ENCODE measurements at regions not wholly inside any gene's neighbourhood (a gene's known extent, or its start where the extent isn't known, plus 50 kb on each side); places are given as distances from the start of the nearest gene placed in this dataset.

DNA sequence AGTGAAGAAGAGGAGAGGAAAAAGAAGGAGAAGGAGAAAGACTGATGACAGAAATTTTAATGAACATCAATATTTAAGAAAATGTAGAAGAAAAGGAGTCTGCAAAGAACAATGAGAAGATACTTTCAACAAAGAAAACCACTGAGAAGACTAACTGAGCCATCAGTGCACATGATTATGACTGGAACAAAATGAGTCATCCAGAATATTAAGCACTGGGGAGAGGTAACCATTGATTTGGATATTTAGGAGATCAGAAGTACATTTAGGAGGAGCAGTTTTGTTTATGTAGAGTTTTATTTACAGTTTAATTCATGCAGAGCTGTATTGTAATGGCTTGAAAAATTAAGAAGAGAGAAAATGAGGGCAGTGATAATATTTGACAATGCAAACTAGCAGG lies 159.1 kb downstream of the C12orf50 start:
- DNase-seq (no peak), ATAC-seq (no peak)
- intact Hi-C loops (cut with DNase I): no loop called here

DNA sequence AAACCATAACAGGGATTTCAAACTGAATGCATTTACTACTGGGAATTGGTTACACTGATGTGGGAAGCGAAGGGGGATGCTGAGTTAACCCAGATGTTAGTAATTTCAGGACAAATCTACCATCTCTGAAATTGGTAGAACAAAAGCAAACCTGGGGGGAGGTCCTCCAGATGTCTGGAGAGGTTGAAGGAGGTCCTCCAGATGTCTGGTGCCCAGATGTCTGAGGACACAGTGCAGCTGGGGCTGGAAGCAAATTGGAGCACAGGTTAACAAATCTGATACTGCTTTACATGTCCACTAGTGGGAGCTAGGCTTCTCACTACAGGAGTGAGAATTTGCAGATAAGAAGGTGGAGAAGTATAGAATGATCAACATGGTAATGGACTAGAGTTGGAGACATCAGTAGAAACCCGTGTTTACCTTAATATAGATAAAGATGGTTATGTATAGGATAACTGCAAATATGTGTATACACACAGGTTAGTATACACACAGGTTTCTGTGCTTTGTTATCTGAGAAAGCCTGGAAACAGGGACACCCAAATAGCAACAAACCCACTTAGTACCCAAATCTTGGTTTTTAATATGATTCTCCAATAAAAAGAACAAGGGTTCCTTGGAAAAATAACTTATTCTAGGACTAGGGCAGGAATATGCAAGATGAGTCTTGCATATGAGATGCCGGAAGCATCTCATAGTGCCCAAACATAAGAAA lies 162.5 kb downstream of the C12orf50 start:
- H3K4me3 ChIP-seq: no peak overlapping the region
- ATAC-seq (peak; percentile 44 to 66 (median 64)), DNase-seq (no peak)
- 55% methylated on average over 3 of the region's 3 CpGs for WGBS (ENCODE audit: insufficient coverage, low coverage, low lambda C conversion rate, missing lambda C conversion rate)
- peak; percentile 24 to 50 (median 32) for TF ChIP-seq CTCF (IDR thresholded peaks at IDR 0.05)
- TF ChIP-seq POLR2A (IDR thresholded peaks at IDR 0.05): no peak
- intact Hi-C loops (cut with DNase I): no loop called here
- no peaks in the 10 kb centered on the region for H3K36me3 ChIP-seq
- H3K27ac ChIP-seq: no peak overlapping the region
- no peaks in the 10 kb centered on the region for H3K27me3 ChIP-seq
- H3K9me3 ChIP-seq: no peaks in the 10 kb centered on the region
- no peaks in the 10 kb centered on the region for H3K4me1 ChIP-seq

More for the DNA sequence above, 159.1 kb downstream of the C12orf50 start:
- Histone ChIP-seq H3K27me3 (no peaks in the 10 kb centered on the region), H3K36me3 (no peaks in the 10 kb centered on the region), H3K4me1 (no peaks in the 10 kb centered on the region), H3K9me3 (no peaks in the 10 kb centered on the region), H3K4me3 (no peak overlapping the region), H3K27ac (no peak overlapping the region)
- no peak for TF ChIP-seq POLR2A (IDR thresholded peaks at IDR 0.05)
- no peak for TF ChIP-seq CTCF (IDR thresholded peaks at IDR 0.05)

DNA sequence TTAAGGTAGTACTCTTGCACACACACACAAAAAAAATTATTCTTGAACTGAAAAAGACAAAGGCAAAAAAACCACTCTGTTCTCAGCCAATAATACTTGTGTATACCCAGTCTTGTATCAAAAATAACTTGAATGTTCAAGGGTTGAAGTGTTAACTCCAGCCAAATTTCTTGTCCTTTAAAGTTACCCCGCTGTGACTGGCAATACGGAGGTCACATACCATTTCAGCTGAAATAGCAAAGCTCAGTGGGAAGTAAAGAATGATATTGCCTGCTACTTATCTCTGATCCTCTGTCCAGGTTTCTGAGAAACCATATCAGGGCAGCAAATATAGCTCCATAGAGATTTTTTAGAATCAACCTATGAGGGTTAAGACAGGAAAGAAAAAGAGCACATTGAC lies 167.4 kb downstream of the C12orf50 start:
- TF ChIP-seq POLR2A (IDR thresholded peaks at IDR 0.05): no peak
- TF ChIP-seq CTCF (IDR thresholded peaks at IDR 0.05): no peak
- DNase-seq (no peak), ATAC-seq (no peak)
- Histone ChIP-seq H3K27me3 (no peaks in the 10 kb centered on the region), H3K36me3 (no peaks in the 10 kb centered on the region), H3K27ac (no peak overlapping the region), H3K9me3 (no peaks in the 10 kb centered on the region), H3K4me3 (no peak overlapping the region), H3K4me1 (no peaks in the 10 kb centered on the region)
- 60% methylated on average over 2 of the region's 2 CpGs for WGBS (ENCODE audit: insufficient coverage, low coverage, low lambda C conversion rate, missing lambda C conversion rate)
- intact Hi-C loops (cut with DNase I): no loop called here

DNA sequence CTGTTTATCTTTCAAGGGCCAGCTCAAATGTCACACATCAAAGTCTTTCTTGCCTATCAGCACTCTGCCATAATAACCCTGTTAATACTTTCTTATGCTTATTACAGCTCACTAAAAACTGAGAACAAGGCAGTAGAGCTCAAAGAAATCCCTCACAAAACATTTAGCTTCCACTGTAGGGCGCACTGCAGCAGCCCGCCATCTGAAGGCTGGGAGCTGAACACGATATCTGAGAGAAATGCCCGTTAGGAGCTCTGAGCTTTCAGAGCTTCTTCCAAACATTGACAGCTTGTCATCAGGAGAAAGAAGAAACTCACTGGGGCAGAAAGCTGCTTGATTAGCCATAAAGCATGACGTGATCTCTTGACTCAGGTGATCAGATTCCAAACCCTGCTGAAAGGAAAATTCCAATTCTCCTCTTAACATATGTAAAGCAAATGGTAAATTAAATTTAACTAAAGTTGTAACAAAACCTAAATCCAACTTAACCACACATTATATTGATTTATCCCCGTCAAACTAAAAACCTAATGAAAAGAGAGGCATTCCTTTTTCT lies 175.7 kb downstream of the C12orf50 start:
- DNase-seq (no peak), ATAC-seq (no peak)
- WGBS (ENCODE audit: insufficient coverage, low coverage, low lambda C conversion rate, missing lambda C conversion rate): 85% methylated on average over 6 of the region's 6 CpGs
- H3K9me3 ChIP-seq: no peaks in the 10 kb centered on the region
- no peaks in the 10 kb centered on the region for H3K27me3 ChIP-seq
- no peaks in the 10 kb centered on the region for H3K36me3 ChIP-seq
- intact Hi-C loops (cut with DNase I): no loop called here
- no peak overlapping the region for H3K4me3 ChIP-seq
- no peaks in the 10 kb centered on the region for H3K4me1 ChIP-seq
- TF ChIP-seq CTCF (IDR thresholded peaks at IDR 0.05) (no peak), POLR2A (IDR thresholded peaks at IDR 0.05) (no peak)
- H3K27ac ChIP-seq: no peak overlapping the region
